ENCODE measurements at regions not wholly inside any gene's neighbourhood (a gene's known extent, or its start where the extent isn't known, plus 50 kb on each side); places are given as distances from the start of the nearest gene placed in this dataset.
"Not testable (repeated sequence)": the region's sequence is repeated elsewhere in the genome, so short reads cannot be mapped to it uniquely, and the experiment has no call there.

DNA sequence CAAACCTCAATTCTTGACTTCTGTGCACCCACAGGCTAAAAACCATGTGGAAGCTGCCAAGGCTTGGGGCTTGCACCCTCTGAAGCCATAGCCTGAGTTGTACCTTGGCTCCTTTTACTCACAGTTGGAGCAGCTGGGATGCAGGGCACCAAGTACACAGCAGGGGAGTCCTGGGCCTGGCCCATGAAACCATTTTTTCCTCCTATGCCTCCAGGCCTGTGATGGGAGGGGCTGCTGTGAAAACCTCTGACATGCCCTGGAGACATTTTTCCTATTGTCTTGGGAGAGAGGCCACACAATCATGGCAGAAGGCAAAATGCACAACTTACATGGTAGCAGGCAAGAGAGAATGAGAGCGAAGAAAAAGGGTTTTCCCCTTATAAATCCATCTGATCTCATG lies 568.6 kb downstream of the SMARCA1 start:
- DNase-seq = not testable (repeated sequence)

DNA sequence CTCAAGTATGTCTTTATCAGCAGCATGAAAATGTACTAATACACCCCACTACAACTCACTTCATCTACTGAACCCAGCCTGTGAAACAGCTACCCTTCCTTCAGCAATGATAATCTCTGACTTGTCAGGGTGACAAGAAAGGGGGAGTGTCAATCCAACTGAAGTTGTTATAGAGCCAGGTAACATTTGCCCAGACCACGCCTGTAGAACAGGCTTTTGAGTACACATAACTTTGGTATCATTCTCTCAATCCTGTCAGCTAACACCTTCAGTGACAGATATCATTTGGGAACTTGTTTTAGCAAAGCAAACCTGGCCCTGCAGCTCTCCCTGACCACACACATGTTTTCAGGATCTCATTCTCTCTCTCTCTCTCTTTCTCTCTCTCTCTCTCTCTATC lies 592.2 kb downstream of the SMARCA1 start:
- DNase-seq = no peak

DNA sequence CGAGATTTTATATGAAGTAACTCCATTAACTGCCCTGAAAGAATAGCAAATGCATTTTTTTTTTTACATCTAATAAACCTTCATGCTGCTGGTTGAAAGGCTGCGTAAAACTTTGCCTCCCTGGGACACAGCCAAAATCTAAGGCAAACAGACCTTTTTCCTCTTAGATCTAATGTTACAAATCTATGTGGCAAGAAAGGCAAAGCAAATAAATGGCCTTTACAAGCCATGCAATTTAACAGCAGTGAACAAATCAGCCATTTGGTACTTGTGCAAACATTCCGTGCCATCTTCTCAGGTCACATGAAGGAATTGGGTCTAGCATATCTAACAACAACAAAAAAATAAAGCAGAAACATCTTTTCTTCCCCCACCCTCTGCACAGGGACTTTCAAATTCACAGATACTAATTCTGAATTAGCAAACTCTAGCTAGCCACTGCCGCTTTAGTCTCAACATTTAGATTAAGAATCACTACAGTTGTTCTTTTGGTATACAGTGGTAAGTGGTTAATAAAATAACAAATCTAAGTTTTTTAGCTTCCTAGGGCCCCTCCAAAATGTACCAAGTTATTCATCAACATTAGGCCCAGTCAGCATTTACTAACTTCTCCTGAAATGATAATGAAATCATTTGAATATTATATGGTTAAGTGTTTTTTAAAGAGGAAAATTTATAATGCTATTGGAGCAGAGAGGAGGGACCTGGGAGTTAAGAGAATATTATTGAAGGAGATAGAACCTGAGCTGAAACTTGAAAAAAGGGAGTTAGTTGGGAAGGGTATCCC lies 593.8 kb downstream of the SMARCA1 start:
- no peak for DNase-seq

DNA sequence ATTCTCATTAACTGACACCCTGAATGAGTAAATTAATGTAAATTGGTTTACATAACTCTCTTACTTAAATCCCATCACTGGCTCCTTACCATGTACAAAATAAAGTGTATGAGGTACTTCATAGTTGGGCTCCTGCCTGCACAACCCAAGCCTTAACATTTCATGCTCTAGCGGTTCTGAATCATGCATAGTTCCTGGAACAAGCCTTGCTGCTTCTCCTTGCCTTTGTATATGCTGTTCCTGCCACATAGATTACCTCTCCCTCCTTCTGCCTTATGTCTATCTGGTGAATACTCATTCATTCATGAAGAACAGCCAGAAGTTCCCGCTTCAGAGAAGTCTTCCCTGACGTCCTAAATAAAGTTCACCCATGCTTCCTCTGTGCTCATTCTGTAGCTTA lies 594.7 kb downstream of the SMARCA1 start:
- no peak for DNase-seq

GRCh38 chrX:128927363-128927762 lies 595.9 kb downstream of the SMARCA1 start:
- DNase-seq = no peak

DNA sequence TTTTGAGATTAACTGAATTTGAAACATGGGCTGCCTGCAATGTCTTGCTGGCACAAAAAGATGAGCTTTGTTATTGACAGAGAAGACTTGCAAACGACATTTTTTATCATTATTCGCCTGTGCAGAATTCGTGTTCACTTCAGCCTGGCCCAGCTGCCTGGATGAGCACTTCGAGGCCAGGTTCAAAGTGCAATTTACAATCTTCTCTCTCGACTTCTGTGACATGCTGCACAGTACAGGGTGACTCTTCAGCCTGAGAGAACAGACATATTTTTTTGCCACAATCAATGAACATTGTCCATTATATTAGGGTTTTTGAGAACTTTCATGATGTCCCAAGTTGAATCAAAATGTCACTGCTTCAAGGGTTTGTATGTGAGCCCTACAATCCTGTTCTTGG lies 616.5 kb downstream of the SMARCA1 start:
- DNase-seq = no peak

DNA sequence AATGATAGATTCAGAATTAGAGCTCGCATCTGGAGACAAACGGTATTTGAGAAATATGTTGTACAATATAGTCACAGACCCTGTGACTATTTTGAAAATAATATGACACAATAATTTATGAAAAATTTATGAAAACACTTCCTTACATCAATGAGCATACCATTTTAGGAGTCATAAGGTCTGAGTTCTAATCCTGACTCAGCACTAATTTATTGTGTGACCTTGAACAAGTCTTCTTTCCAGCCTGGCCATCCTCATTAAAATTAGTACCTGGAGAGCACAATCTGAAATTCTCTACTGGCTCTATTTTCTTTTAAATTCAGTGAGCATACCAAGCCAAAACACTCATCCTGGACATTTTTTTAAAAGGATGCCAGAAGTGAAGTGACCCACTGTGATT lies 622.3 kb downstream of the SMARCA1 start:
- DNase-seq = no peak

DNA sequence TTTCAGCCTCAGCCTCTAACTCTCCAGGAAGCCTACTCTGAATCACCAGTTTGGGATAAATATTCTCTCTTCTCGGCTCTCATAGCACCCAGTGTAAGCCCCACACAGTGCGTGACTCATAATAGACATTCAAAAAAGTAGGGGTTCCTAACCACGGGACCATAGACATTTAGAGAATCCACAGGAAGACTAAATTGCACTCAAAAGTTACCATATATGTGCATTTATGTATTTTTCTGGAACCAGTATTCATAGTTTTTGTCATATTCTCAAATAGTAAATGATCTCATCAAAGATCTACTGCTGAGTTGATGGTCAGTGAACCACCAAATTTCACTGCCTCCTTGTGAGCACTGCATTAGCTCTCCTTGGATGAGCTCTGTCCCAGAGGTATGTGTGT lies 625.7 kb downstream of the SMARCA1 start:
- no peak for DNase-seq

DNA sequence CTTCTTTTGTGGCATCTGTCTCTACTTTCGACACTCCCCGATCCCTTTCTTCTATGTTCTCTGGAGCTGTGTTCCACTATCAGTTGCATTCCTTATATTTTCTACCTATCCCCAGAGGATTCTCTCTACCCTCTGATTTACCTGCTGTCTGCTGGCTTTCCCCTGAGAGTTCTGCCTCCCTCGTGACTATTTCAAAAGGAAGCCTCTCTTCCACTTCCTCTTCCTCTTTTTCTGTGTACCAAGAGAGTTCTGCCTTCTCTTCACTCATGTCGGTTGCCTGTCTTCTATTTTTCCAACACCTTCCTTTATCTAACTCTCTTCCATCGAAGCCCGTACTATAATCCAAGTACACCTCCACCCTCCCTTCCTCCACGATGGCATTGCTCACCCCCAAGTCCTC lies 631.7 kb downstream of the SMARCA1 start:
- DNase-seq = no peak

DNA sequence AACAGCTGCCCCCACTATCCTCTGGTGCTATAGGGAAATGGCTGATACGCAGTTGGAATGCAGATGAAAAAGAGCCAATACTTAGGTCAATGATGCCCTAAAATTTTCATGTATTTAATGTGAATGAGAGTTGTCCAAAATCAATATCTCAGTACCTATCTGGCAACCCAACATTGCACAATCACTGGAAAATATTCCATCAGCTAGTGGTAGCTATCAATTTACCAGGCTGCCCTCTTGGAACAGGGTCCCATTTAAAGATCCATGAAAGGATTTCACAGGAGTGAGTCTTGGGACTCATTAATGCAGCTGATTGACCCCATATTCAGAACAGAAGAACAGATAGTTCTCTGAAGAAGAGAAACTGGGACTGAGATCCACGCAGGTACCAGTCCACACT lies 638.9 kb downstream of the SMARCA1 start:
- no peak for DNase-seq

- no peak for DNase-seq
Measured at GRCh38 chrX:128883650-128884049, 639.6 kb downstream of the SMARCA1 start.

GRCh38 chrX:128870361-128870760 lies 652.9 kb downstream of the SMARCA1 start:
- no peak for DNase-seq

DNA sequence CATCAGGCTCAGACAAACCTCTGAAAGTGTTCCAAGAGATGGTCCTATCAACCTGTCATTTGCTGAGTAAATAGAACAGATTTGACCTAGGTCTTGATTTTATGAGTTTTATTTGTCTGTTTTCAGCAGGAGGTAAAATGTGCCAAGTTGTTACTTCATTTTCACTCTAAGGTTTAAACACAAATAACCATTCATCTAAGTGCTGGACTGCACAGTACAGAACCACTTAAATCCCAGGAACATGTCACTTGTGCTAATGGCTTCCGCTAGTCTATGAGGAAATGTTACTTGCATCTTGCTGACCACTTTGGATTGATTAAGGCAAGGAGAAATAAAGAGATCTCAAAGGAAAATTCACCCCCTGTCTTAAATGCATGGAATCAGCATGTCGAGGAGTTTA lies 660.7 kb downstream of the SMARCA1 start:
- DNase-seq = no peak

DNA sequence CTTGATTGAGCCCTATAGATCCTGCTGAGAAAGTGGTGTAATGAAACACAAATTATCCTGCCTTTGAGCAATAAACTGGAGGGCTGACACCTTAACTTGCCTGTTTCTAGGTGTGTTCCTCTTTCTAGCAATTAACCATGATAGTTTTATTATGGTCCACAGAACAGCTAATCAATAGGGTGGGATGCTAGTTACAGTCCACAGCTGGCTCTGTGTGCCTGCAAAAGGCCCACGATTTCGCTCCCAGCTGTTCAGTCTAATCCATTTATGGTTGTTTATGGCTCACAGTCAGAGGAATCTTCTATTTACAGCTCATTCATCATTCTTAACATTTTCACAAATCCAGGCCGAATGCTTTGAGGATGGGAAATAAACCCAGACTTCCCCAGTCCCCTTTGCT lies 674.9 kb downstream of the SMARCA1 start:
- no peak for DNase-seq

DNA sequence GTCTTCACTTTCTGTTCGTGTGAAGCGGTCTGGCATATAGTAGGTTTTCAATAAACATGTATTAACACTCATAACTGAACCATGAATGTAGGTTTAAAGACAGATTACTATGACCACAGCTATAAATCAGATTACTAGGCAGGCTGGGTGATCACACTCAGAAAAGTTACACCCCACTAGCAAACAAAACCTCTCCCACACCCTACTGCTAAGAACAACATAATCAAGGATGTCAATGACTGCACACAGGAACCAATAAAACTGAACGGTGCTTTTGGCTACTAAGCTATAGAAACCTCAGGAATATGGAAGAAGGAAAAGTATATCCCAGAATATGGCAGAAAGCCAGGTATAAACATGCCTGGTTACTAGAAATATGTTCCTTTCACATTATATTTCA lies 676.9 kb downstream of the SMARCA1 start:
- no peak for DNase-seq

GRCh38 chrX:128818690-128819089 lies 704.6 kb downstream of the SMARCA1 start:
- no peak for DNase-seq

DNA sequence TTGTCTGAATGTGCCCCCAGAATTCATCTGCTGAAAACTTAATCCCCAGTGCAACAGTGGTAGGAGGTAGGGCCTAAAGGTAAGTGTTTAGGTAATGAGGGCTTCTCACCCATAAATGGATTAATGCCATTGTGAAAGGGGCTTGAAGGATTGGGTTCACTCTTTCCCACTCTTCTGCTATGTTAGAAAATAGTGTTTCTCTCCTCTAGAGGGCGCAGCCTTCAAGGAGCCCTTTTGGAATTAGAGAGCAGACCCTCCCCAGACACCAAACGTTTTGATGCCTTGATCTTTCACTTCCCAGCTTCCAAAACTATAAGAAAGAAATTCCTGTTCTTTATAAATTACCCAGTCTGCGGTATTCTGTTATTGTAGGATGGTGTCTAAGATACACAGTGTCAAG lies 706.4 kb downstream of the SMARCA1 start:
- DNase-seq = no peak

DNA sequence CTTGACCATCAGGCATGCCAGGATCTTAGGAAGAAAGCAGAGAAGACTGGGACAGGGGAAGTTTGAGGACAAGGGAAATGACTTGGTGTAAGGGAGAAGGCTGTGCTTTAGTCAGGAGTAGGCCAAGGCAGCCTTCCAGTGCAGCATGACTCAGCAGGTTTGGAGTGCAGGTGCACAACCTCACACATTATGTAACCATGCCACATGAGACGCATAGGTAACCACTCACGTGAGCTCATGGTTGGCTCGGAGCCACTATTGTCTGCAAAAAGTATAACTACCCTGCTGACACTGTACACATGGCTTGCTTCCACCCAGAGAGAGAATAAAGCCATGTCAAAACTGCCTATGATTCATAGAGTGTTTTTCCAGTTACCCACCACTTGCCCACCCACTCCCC lies 715.9 kb downstream of the SMARCA1 start:
- DNase-seq = no peak

- DNase-seq = no peak
Measured at GRCh38 chrX:128805236-128805635, 718.1 kb downstream of the SMARCA1 start.

- DNase-seq = no peak
Measured at GRCh38 chrX:128804828-128805227, 718.5 kb downstream of the SMARCA1 start.

GRCh38 chrX:128800138-128800537 lies 723.2 kb downstream of the SMARCA1 start:
- no peak for DNase-seq

DNA sequence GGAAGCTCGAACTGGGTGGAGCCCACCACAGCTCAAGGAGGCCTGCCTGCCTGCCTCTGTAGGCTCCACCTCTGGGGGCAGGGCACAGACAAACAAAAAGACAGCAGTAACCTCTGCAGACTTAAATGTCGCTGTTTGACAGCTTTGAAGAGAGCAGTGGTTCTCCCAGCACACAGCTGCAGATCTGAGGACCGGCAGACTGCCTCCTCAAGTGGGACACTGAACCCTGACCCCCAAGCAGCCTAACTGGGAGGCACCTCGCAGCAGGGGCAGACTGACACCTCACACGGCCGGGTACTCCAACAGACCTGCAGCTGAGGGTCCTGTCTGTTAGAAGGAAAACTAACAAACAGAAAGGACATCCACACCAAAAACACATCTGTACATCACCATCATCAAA lies 730.9 kb upstream of the ACTRT1 start:
- not testable (repeated sequence) for DNase-seq

GRCh38 chrX:128781506-128781905 lies 729.3 kb upstream of the ACTRT1 start:
- peak in 2 of 5 donors; percentile 5 to 15 for DNase-seq

GRCh38 chrX:128780934-128781333 lies 728.7 kb upstream of the ACTRT1 start:
- DNase-seq = no peak

DNA sequence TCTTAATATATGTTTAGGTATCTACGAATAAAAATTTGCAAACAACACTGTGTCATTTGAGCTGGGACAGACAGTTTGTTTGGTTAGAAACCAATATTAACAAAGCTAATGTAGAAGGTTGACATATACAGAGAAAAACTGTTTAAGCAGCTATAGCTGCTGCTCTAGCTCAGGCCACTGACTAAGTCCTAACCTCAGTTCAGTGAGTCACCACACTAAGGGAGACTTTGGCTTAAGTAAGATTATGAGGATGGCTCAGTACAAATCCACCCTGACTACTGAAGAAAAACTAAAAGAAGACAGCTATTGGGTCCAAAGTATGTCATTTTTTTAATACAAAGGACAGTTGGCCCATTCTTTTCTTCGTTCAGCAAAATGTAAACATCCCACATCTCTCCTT lies 717.3 kb upstream of the ACTRT1 start:
- no peak for DNase-seq
